SH-SY5Y (cell line): ENCODE measurements at regions not wholly inside any gene's neighbourhood (a gene's known extent, or its start where the extent isn't known, plus 50 kb on each side); places are given as distances from the start of the nearest gene placed in this dataset.

Source experiments
- GATA2 ChIP-seq: IDR thresholded peaks from 2 replicates; pipeline ENCODE4 v1.6.1; 2011; ENCODE audit warnings: mild to moderate bottlenecking, low read depth, low read length
- GATA3 ChIP-seq: IDR thresholded peaks from 2 replicates; pipeline ENCODE4 v1.6.1; 2011; ENCODE audit warnings: low read depth, mild to moderate bottlenecking, low read length, moderate library complexity

DNA sequence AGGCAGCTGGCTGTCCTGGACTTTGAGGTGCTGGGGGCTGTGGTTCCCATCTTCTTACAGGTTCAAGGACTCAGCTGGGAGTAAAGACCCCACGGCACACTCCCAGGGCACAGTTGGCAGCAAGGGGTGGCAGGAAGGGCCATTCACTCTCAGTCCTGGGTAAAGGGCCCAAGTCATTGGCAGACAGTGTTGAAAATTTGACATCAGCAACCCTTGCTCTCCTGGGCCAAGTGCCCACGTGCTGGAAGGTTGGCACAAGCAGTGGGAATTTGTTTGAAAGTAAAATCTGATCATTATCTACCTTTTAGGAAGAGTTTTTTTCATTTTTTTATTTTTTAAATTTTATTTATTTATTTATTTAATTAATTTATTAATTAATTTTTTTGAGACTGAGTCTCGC, 241.6 kb upstream of the MKI67 start:
- TF ChIP-seq GATA2 (no peak), GATA3 (no peak)
